Stimulated activated CD8-positive, alpha-beta memory T cell treated with anti-CD3 and anti-CD28 coated beads, Interleukin-15, amount 100 ng/mL, for 48 hours (primary cell): ENCODE measurements at regions not wholly inside any gene's neighbourhood (a gene's known extent, or its start where the extent isn't known, plus 50 kb on each side); places are given as distances from the start of the nearest gene placed in this dataset.
"Not testable (repeated sequence)": the region's sequence is repeated elsewhere in the genome, so short reads cannot be mapped to it uniquely, and the experiment has no call there.

Experiments used
- DNase-seq, 2 donors: peaks; one replicate each; pipeline ENCODE4 v3.0.0-alpha.2; 2020; ENCODE audit warnings: low read depth in 2 of 2

- no peak for DNase-seq
Observed at GRCh38 chr3:124137216-124137615, 145.3 kb upstream of the ROPN1 start.

GRCh38 chr3:124138148-124138547 is 146.2 kb upstream of the ROPN1 start:
- DNase-seq = no peak

GRCh38 chr3:124140746-124141145 is 148.8 kb upstream of the ROPN1 start:
- DNase-seq = no peak

- no peak for DNase-seq
Observed at GRCh38 chr3:124142389-124142970, 150.6 kb upstream of the ROPN1 start.

GRCh38 chr3:124143047-124143446 is 151.1 kb upstream of the ROPN1 start:
- DNase-seq = no peak

GRCh38 chr3:124144035-124144814 is 152.3 kb upstream of the ROPN1 start:
- no peak for DNase-seq

GRCh38 chr3:124147429-124147828 is 155.5 kb upstream of the ROPN1 start:
- no peak for DNase-seq

- no peak for DNase-seq
Observed at GRCh38 chr3:124147946-124148345, 156.0 kb upstream of the ROPN1 start.

GRCh38 chr3:124149081-124149480 is 157.2 kb upstream of the ROPN1 start:
- no peak for DNase-seq

GRCh38 chr3:124149771-124150170 is 157.8 kb upstream of the ROPN1 start:
- DNase-seq = no peak

- not testable (repeated sequence) for DNase-seq
Observed at GRCh38 chr3:124152891-124153290, 161.0 kb upstream of the ROPN1 start.

GRCh38 chr3:124156866-124157712 is 165.2 kb upstream of the ROPN1 start:
- no peak for DNase-seq

- no peak for DNase-seq
Observed at GRCh38 chr3:124157748-124158147, 165.8 kb upstream of the ROPN1 start.

- DNase-seq = no peak
Observed at GRCh38 chr3:124158168-124158881, 166.4 kb upstream of the ROPN1 start.

- no peak for DNase-seq
Observed at GRCh38 chr3:124161448-124161847, 169.5 kb upstream of the ROPN1 start.

GRCh38 chr3:124163689-124164088 is 171.8 kb upstream of the ROPN1 start:
- no peak for DNase-seq

GRCh38 chr3:124168271-124168670 is 176.3 kb upstream of the ROPN1 start:
- no peak for DNase-seq

GRCh38 chr3:124172283-124172682 is 180.4 kb upstream of the ROPN1 start:
- no peak for DNase-seq

- no peak for DNase-seq
Observed at GRCh38 chr3:124172816-124173215, 180.9 kb upstream of the ROPN1 start.

GRCh38 chr3:124174476-124174875 is 182.6 kb upstream of the ROPN1 start:
- DNase-seq = no peak

- no peak for DNase-seq
Observed at GRCh38 chr3:124174910-124175874, 183.3 kb upstream of the ROPN1 start.
